Panc1 (cell line): ENCODE measurements at regions not wholly inside any gene's neighbourhood (a gene's known extent, or its start where the extent isn't known, plus 50 kb on each side); places are given as distances from the start of the nearest gene placed in this dataset.

Experiments
- CTCF ChIP-seq: fragments of 450-650 bp; IDR thresholded peaks from 2 replicates; pipeline ENCODE4 v1.5.1; 2017; ENCODE audit warnings: mild to moderate bottlenecking
- POLR2AphosphoS5 ChIP-seq: IDR thresholded peaks from 2 replicates; pipeline ENCODE4 v1.6.1; 2012; ENCODE audit warnings: mild to moderate bottlenecking, low read depth, low read length, moderate library complexity

GRCh38 chr5:105954341-105954740 is 1716.4 kb downstream of the EFNA5 start:
- TF ChIP-seq CTCF (no peak), POLR2AphosphoS5 (no peak)
